ENCODE measurements at regions not wholly inside any gene's neighbourhood (a gene's known extent, or its start where the extent isn't known, plus 50 kb on each side); places are given as distances from the start of the nearest gene placed in this dataset.

- H3K27me3 Mint-ChIP-seq: no peaks in the 10 kb centered on the region
- H3K36me3 Mint-ChIP-seq (ENCODE audit: insufficient read depth): peaks cover 4% of the 10 kb centered on the region
- TF ChIP-seq, protein P1, sequence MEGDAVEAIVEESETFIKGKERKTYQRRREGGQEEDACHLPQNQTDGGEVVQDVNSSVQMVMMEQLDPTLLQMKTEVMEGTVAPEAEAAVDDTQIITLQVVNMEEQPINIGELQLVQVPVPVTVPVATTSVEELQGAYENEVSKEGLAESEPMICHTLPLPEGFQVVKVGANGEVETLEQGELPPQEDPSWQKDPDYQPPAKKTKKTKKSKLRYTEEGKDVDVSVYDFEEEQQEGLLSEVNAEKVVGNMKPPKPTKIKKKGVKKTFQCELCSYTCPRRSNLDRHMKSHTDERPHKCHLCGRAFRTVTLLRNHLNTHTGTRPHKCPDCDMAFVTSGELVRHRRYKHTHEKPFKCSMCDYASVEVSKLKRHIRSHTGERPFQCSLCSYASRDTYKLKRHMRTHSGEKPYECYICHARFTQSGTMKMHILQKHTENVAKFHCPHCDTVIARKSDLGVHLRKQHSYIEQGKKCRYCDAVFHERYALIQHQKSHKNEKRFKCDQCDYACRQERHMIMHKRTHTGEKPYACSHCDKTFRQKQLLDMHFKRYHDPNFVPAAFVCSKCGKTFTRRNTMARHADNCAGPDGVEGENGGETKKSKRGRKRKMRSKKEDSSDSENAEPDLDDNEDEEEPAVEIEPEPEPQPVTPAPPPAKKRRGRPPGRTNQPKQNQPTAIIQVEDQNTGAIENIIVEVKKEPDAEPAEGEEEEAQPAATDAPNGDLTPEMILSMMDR (IDR thresholded peaks at IDR 0.05; ENCODE audit: unreplicated experiment): no peak
- no peak for DNase-seq (ENCODE audit: low spot score, unreplicated experiment)
- peaks cover 35% of the 10 kb centered on the region for H3K4me1 Mint-ChIP-seq (ENCODE audit: low read depth)
- peak overlapping the region; percentile 86 for H3K27ac Mint-ChIP-seq
- H3K4me3 Mint-ChIP-seq (ENCODE audit: low read depth): no peak overlapping the region
- H3K9me3 Mint-ChIP-seq (ENCODE audit: low read depth): peaks cover 6% of the 10 kb centered on the region
These were observed 433.3 kb downstream of the PREX1 start for GRCh38 chr20:48394415-48395081.

DNA sequence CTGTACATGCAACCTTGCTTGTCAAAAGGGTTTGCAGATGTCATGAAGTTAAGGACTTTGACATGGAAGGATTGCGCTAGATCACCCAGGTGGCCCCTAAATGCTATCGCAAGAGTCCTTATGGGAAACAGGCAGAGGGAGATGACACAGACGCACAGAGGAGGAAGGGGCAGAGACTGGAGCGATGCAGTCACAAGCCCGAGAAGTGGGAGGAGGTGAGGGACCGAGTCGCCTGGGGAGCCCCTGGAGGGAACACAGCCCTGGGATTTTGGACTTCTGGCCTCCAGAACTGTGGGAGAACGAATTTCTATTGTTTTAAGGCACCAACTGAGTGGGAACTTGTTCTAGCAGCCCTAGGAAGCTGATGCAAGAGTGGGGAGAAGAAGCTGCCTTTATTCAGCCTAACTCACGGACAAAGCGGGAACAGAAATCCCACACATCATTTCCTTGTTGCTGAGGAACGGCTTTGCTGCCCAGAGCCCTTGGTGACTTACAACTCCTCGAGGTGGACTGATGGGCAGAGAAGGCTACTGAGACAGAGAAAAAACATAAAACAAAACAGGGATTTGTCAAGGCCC is 434.0 kb downstream of the PREX1 start:
- DNase-seq (ENCODE audit: low spot score, unreplicated experiment): no peak
- no peaks in the 10 kb centered on the region for H3K27me3 Mint-ChIP-seq
- H3K27ac Mint-ChIP-seq: no peak overlapping the region
- H3K4me3 Mint-ChIP-seq (ENCODE audit: low read depth): no peak overlapping the region
- TF ChIP-seq, protein P1 (IDR thresholded peaks at IDR 0.05; ENCODE audit: unreplicated experiment): no peak
- peaks cover 28% of the 10 kb centered on the region for H3K4me1 Mint-ChIP-seq (ENCODE audit: low read depth)
- H3K36me3 Mint-ChIP-seq (ENCODE audit: insufficient read depth): peaks cover 4% of the 10 kb centered on the region
- H3K9me3 Mint-ChIP-seq (ENCODE audit: low read depth): peaks cover 6% of the 10 kb centered on the region

- peaks cover 26% of the 10 kb centered on the region for H3K4me1 Mint-ChIP-seq (ENCODE audit: low read depth)
- no peak overlapping the region for H3K27ac Mint-ChIP-seq
- DNase-seq (ENCODE audit: low spot score, unreplicated experiment): no peak
- H3K4me3 Mint-ChIP-seq (ENCODE audit: low read depth): no peak overlapping the region
- no peaks in the 10 kb centered on the region for H3K27me3 Mint-ChIP-seq
- TF ChIP-seq, protein P1 (IDR thresholded peaks at IDR 0.05; ENCODE audit: unreplicated experiment): no peak
- H3K36me3 Mint-ChIP-seq (ENCODE audit: insufficient read depth): peaks cover 4% of the 10 kb centered on the region
- peaks cover 6% of the 10 kb centered on the region for H3K9me3 Mint-ChIP-seq (ENCODE audit: low read depth)
These were observed 434.5 kb downstream of the PREX1 start for GRCh38 chr20:48393311-48393685.

DNA sequence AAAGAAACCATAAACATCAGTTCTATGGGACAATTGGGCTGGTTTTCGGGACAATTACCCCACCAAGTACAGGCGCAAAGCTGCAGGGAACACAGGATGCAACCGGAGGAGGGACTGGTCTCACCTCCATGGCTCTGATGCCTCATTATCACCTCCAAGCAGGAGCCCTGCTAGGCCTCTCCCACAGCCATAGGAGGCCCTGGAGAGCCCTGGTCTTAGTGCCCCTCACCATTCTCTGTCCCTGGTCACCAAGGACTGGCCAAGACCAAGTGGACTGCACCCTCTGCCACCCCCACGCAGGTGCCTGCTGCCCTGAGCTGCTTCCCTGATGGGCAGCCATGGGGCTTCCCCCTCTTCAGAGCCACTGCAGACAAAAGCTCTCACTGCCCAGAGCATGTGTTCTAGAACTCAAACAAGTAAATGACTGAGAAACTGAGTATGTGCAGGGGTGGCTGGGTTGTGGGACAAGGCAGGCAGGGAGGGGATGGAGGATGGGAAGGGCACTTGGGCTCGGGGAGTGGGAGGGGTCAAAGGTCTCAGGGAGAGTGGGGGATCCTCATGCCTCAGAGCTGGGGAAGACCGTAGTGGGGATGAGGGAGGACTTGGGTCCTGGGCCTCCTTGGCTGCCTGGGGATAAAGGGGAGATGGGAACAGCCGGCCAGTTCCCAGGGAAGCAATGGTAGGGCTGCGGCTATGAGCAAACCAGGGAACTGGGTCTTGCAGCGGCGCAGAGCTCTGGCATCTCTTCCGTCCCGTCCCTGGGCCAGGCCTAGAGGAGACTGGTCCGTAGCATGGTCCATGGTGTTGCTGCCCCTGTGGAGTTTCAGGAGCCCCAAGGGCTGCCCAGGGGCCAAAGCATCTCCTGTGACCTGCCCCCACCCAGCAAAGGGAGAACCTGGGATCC is 435.1 kb downstream of the PREX1 start:
- Mint-ChIP-seq H3K4me1 (ENCODE audit: low read depth) (peaks cover 26% of the 10 kb centered on the region), H3K9me3 (ENCODE audit: low read depth) (peaks cover 6% of the 10 kb centered on the region), H3K4me3 (ENCODE audit: low read depth) (no peak overlapping the region), H3K36me3 (ENCODE audit: insufficient read depth) (peaks cover 4% of the 10 kb centered on the region), H3K27ac (no peak overlapping the region), H3K27me3 (no peaks in the 10 kb centered on the region)
- TF ChIP-seq, protein P1 (IDR thresholded peaks at IDR 0.05; ENCODE audit: unreplicated experiment): no peak
- DNase-seq (ENCODE audit: low spot score, unreplicated experiment): no peak

DNA sequence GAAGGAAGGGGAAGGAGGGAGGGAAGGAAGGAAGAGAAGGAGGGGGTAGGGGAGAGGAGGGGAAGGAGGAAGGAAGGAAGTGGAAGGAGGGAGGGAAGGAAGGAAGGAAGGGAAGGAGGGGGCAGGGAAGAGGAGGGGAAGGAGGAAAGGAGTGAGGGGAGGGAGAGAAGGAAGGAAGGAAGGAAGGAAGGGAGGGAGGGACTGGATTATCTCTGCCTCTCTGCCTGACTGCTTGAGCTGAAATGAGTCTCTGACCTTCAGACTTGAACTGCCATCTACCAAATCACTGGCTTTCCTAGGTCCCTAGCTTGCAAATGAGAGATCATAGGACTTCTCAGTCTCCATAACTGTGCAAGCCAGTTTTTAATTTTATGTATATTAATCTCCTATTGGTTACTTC is 436.8 kb downstream of the PREX1 start:
- peaks cover 4% of the 10 kb centered on the region for H3K36me3 Mint-ChIP-seq (ENCODE audit: insufficient read depth)

More for the DNA sequence above, 436.8 kb downstream of the PREX1 start:
- TF ChIP-seq, protein P1 (IDR thresholded peaks at IDR 0.05; ENCODE audit: unreplicated experiment): no peak
- H3K9me3 Mint-ChIP-seq (ENCODE audit: low read depth): peaks cover 6% of the 10 kb centered on the region
- H3K4me1 Mint-ChIP-seq (ENCODE audit: low read depth): peaks cover 17% of the 10 kb centered on the region
- DNase-seq (ENCODE audit: low spot score, unreplicated experiment): no peak
- no peak overlapping the region for H3K27ac Mint-ChIP-seq
- no peaks in the 10 kb centered on the region for H3K27me3 Mint-ChIP-seq
- no peak overlapping the region for H3K4me3 Mint-ChIP-seq (ENCODE audit: low read depth)

All from progenitor cell of endocrine pancreas (in vitro differentiated cells).